ENCODE measurements at regions not wholly inside any gene's neighbourhood (a gene's known extent, or its start where the extent isn't known, plus 50 kb on each side); places are given as distances from the start of the nearest gene placed in this dataset.

DNA sequence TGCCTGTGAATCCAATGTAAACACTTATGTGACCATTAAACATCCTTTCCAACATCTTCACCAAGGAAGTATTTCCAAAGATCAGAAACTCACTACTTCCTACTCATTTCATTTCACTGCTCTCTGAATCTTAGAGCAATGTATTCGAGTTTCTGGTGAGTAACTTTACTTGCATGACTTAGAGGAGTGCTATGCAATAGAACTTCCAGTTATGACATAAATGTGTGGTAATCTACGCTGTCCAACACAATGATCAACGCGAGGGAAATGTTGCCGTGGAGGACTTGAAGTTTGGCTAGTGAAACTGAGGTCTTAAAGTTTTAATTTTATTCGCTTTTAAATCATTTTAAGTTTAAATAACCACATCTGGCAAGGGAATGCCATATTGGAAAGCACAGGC is 1326.3 kb downstream of the XPNPEP1 start:
- TF ChIP-seq, protein P1, sequence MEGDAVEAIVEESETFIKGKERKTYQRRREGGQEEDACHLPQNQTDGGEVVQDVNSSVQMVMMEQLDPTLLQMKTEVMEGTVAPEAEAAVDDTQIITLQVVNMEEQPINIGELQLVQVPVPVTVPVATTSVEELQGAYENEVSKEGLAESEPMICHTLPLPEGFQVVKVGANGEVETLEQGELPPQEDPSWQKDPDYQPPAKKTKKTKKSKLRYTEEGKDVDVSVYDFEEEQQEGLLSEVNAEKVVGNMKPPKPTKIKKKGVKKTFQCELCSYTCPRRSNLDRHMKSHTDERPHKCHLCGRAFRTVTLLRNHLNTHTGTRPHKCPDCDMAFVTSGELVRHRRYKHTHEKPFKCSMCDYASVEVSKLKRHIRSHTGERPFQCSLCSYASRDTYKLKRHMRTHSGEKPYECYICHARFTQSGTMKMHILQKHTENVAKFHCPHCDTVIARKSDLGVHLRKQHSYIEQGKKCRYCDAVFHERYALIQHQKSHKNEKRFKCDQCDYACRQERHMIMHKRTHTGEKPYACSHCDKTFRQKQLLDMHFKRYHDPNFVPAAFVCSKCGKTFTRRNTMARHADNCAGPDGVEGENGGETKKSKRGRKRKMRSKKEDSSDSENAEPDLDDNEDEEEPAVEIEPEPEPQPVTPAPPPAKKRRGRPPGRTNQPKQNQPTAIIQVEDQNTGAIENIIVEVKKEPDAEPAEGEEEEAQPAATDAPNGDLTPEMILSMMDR (IDR thresholded peaks at IDR 0.05; ENCODE audit: low read depth, low read length, missing input control), result no peak
- TF ChIP-seq RXRA (IDR thresholded peaks at IDR 0.05) (no peak), SP1 (IDR thresholded peaks at IDR 0.05) (no peak), YY1 (IDR thresholded peaks at IDR 0.05) (no peak), FOXA2 (IDR thresholded peaks at IDR 0.05) (no peak), JUND (IDR thresholded peaks at IDR 0.05) (no peak), TAF1 (conservative IDR thresholded peaks at IDR 0.05) (no peak), RAD21 (IDR thresholded peaks at IDR 0.05) (no peak)
- TF ChIP-seq, protein P2, sequence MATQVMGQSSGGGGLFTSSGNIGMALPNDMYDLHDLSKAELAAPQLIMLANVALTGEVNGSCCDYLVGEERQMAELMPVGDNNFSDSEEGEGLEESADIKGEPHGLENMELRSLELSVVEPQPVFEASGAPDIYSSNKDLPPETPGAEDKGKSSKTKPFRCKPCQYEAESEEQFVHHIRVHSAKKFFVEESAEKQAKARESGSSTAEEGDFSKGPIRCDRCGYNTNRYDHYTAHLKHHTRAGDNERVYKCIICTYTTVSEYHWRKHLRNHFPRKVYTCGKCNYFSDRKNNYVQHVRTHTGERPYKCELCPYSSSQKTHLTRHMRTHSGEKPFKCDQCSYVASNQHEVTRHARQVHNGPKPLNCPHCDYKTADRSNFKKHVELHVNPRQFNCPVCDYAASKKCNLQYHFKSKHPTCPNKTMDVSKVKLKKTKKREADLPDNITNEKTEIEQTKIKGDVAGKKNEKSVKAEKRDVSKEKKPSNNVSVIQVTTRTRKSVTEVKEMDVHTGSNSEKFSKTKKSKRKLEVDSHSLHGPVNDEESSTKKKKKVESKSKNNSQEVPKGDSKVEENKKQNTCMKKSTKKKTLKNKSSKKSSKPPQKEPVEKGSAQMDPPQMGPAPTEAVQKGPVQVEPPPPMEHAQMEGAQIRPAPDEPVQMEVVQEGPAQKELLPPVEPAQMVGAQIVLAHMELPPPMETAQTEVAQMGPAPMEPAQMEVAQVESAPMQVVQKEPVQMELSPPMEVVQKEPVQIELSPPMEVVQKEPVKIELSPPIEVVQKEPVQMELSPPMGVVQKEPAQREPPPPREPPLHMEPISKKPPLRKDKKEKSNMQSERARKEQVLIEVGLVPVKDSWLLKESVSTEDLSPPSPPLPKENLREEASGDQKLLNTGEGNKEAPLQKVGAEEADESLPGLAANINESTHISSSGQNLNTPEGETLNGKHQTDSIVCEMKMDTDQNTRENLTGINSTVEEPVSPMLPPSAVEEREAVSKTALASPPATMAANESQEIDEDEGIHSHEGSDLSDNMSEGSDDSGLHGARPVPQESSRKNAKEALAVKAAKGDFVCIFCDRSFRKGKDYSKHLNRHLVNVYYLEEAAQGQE (IDR thresholded peaks at IDR 0.05), result no peak
- TF ChIP-seq, protein P3, sequence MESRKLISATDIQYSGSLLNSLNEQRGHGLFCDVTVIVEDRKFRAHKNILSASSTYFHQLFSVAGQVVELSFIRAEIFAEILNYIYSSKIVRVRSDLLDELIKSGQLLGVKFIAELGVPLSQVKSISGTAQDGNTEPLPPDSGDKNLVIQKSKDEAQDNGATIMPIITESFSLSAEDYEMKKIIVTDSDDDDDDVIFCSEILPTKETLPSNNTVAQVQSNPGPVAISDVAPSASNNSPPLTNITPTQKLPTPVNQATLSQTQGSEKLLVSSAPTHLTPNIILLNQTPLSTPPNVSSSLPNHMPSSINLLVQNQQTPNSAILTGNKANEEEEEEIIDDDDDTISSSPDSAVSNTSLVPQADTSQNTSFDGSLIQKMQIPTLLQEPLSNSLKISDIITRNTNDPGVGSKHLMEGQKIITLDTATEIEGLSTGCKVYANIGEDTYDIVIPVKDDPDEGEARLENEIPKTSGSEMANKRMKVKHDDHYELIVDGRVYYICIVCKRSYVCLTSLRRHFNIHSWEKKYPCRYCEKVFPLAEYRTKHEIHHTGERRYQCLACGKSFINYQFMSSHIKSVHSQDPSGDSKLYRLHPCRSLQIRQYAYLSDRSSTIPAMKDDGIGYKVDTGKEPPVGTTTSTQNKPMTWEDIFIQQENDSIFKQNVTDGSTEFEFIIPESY (IDR thresholded peaks at IDR 0.05), result no peak
- TF ChIP-seq, protein P4, sequence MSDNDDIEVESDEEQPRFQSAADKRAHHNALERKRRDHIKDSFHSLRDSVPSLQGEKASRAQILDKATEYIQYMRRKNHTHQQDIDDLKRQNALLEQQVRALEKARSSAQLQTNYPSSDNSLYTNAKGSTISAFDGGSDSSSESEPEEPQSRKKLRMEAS (IDR thresholded peaks at IDR 0.05), result no peak

Data from liver (tissue), 3 donors.